ENCODE measurements at regions not wholly inside any gene's neighbourhood (a gene's known extent, or its start where the extent isn't known, plus 50 kb on each side); places are given as distances from the start of the nearest gene placed in this dataset.

- TF ChIP-seq CTCF (IDR thresholded peaks at IDR 0.05) (no peak), POLR2AphosphoS5 (IDR thresholded peaks at IDR 0.05) (no peak), POLR2A (IDR thresholded peaks at IDR 0.05) (no peak)
Measured at GRCh38 chr13:31610270-31610998, 128.9 kb upstream of the RXFP2 start.

Measured in breast epithelium (tissue), 3 donors.